ENCODE measurements at regions not wholly inside any gene's neighbourhood (a gene's known extent, or its start where the extent isn't known, plus 50 kb on each side); places are given as distances from the start of the nearest gene placed in this dataset.
"Not testable (repeated sequence)": the region's sequence is repeated elsewhere in the genome, so short reads cannot be mapped to it uniquely, and the experiment has no call there.

- no peak for DNase-seq
Measured at GRCh38 chr21:38619480-38619879, 121.2 kb upstream of the ERG start.

GRCh38 chr21:38619992-38620479 lies 121.8 kb upstream of the ERG start:
- no peak for DNase-seq

GRCh38 chr21:38621132-38621531 lies 122.9 kb upstream of the ERG start:
- DNase-seq = peak; percentile 16

- no peak for DNase-seq
Measured at GRCh38 chr21:38622081-38622826, 124.0 kb upstream of the ERG start.

GRCh38 chr21:38622827-38623209 lies 124.5 kb upstream of the ERG start:
- no peak for DNase-seq

GRCh38 chr21:38623552-38623951 lies 125.3 kb upstream of the ERG start:
- DNase-seq = no peak

- DNase-seq = no peak
Measured at GRCh38 chr21:38625000-38625399, 126.7 kb upstream of the ERG start.

GRCh38 chr21:38626306-38626705 lies 128.0 kb upstream of the ERG start:
- DNase-seq = no peak

- no peak for DNase-seq
Measured at GRCh38 chr21:38628349-38628748, 130.1 kb upstream of the ERG start.

GRCh38 chr21:38631206-38631605 lies 132.9 kb upstream of the ERG start:
- no peak for DNase-seq

- no peak for DNase-seq
Measured at GRCh38 chr21:38631676-38632075, 133.4 kb upstream of the ERG start.

- DNase-seq = no peak
Measured at GRCh38 chr21:38637161-38637560, 138.9 kb upstream of the ERG start.

GRCh38 chr21:38639571-38640354 lies 141.5 kb upstream of the ERG start:
- peak; percentile 92 for DNase-seq

- not testable (repeated sequence) for DNase-seq
Measured at GRCh38 chr21:38640355-38640742, 142.1 kb upstream of the ERG start.

- DNase-seq = no peak
Measured at GRCh38 chr21:38643404-38644023, 145.2 kb upstream of the ERG start.

GRCh38 chr21:38645282-38645681 lies 147.0 kb upstream of the ERG start:
- DNase-seq = no peak

GRCh38 chr21:38646213-38646837 lies 148.0 kb upstream of the ERG start:
- DNase-seq = no peak

- no peak for DNase-seq
Measured at GRCh38 chr21:38649120-38649519, 150.8 kb upstream of the ERG start.

GRCh38 chr21:38651570-38651969 lies 153.3 kb upstream of the ERG start:
- no peak for DNase-seq

GRCh38 chr21:38652396-38652795 lies 153.3 kb upstream of the ETS2 start:
- DNase-seq = no peak

- no peak for DNase-seq
Measured at GRCh38 chr21:38654580-38654979, 151.1 kb upstream of the ETS2 start.

- DNase-seq = no peak
Measured at GRCh38 chr21:38658511-38658910, 147.2 kb upstream of the ETS2 start.

- DNase-seq = no peak
Measured at GRCh38 chr21:38659936-38660332, 145.8 kb upstream of the ETS2 start.

All from OCI-M1 (cell line).